GM23338 (cell line): ENCODE measurements at regions not wholly inside any gene's neighbourhood (a gene's known extent, or its start where the extent isn't known, plus 50 kb on each side); places are given as distances from the start of the nearest gene placed in this dataset.
A peak's percentile ranks its signal among the peaks of the same experiment; 100 is the strongest.

Experiments
- ATAC-seq: fragments of 200-7000 bp; cut with Tn5 transposase; 3 replicates; pipeline ENCODE4 v1.9.1; 2020
- DNase-seq: peaks from one replicate; pipeline ENCODE4 v3.0.0-alpha.2; 2015; ENCODE audit warnings: low spot score
- H2AFZ ChIP-seq: fragments of 200-600 bp; sonication (generic); 2 replicates; pipeline ENCODE4 v1.8.0; 2016; ENCODE audit warnings: antibody characterized with exemption, mild to moderate bottlenecking, moderate library complexity
- H3F3A ChIP-seq: fragments of 200-600 bp; sonication (generic); replicated peaks from 2 replicates; pipeline ENCODE4 v1.8.0; 2017; ENCODE audit warnings: antibody characterized with exemption, mixed run types, low read depth
- H3K27ac ChIP-seq: fragments of 200-600 bp; sonication (generic); 2 replicates; pipeline ENCODE4 v1.6.1; 2016; ENCODE audit warnings: low read depth
- H3K27me3 ChIP-seq: fragments of 200-600 bp; sonication (generic); 2 replicates; pipeline ENCODE4 v1.8.0; 2016; ENCODE audit warnings: mild to moderate bottlenecking, mixed run types, moderate library complexity; ENCODE audit not compliant: insufficient read depth
- H3K36me3 ChIP-seq: fragments of 200-600 bp; sonication (generic); 2 replicates; pipeline ENCODE4 v1.8.0; 2016; ENCODE audit warnings: mild to moderate bottlenecking; ENCODE audit not compliant: insufficient read depth
- H3K4me1 ChIP-seq: fragments of 200-600 bp; sonication (generic); 2 replicates; pipeline ENCODE4 v1.8.0; 2016; ENCODE audit warnings: mild to moderate bottlenecking, moderate library complexity; ENCODE audit not compliant: insufficient read depth
- H3K4me2 ChIP-seq: fragments of 200-600 bp; sonication (generic); 2 replicates; pipeline ENCODE4 v1.7.1; 2017; ENCODE audit warnings: mixed run types
- H3K4me3 ChIP-seq: fragments of 200-600 bp; sonication (generic); 2 replicates; pipeline ENCODE4 v1.6.1; 2016; ENCODE audit warnings: mixed run types
- H3K79me2 ChIP-seq: fragments of 200-600 bp; sonication (generic); replicated peaks from 2 replicates; pipeline ENCODE4 v1.8.0; 2017; ENCODE audit warnings: mild to moderate bottlenecking; ENCODE audit not compliant: insufficient read depth
- H3K9me2 ChIP-seq: fragments of 200-600 bp; sonication (generic); 2 replicates; pipeline ENCODE4 v1.8.0; 2017; ENCODE audit not compliant: insufficient read depth
- H4K20me1 ChIP-seq: fragments of 200-600 bp; sonication (generic); replicated peaks from 2 replicates; pipeline ENCODE4 v1.8.0; 2017; ENCODE audit warnings: mild to moderate bottlenecking; ENCODE audit not compliant: insufficient read depth
- H3K27ac Mint-ChIP-seq: 2 replicates; pipeline ENCODE4 v1.8.0; 2020; ENCODE audit warnings: inconsistent platforms, mild to moderate bottlenecking, moderate library complexity, mixed read lengths
- H3K27me3 Mint-ChIP-seq: 3 replicates; pipeline ENCODE4 v1.8.0; 2022; ENCODE audit warnings: low read depth, mild to moderate bottlenecking, moderate library complexity, mixed read lengths, inconsistent platforms; ENCODE audit not compliant: insufficient read depth, poor library complexity
- H3K36me3 Mint-ChIP-seq: 3 replicates; pipeline ENCODE4 v1.8.0; 2021; ENCODE audit warnings: low read depth, mild to moderate bottlenecking, inconsistent platforms, moderate library complexity, mixed read lengths
- H3K4me1 Mint-ChIP-seq: 3 replicates; pipeline ENCODE4 v1.8.0; 2020; ENCODE audit warnings: mild to moderate bottlenecking, inconsistent platforms, mixed read lengths
- H3K4me3 Mint-ChIP-seq: 3 replicates; pipeline ENCODE4 v1.8.0; 2021; ENCODE audit warnings: moderate library complexity, mild to moderate bottlenecking, inconsistent platforms, mixed read lengths
- H3K9me3 Mint-ChIP-seq: 3 replicates; pipeline ENCODE4 v1.8.0; 2020; ENCODE audit warnings: moderate library complexity, mild to moderate bottlenecking, inconsistent platforms, mixed read lengths
- EZH2 ChIP-seq: fragments of 200-600 bp; sonication (generic); IDR thresholded peaks from one replicate; pipeline ENCODE4 v1.8.0; 2017; ENCODE audit warnings: antibody characterized with exemption, mild to moderate bottlenecking, low read depth; ENCODE audit not compliant: unreplicated experiment
- EZH2phosphoT487 ChIP-seq: fragments of 200-600 bp; sonication (generic); IDR thresholded peaks from one replicate; pipeline ENCODE4 v1.8.1; 2018; ENCODE audit warnings: antibody characterized with exemption; ENCODE audit not compliant: unreplicated experiment
- JUNB ChIP-seq: IDR thresholded peaks from one replicate; pipeline ENCODE4 v1.6.1; 2016; ENCODE audit warnings: antibody characterized with exemption; ENCODE audit not compliant: unreplicated experiment
- NANOG ChIP-seq: IDR thresholded peaks from 2 replicates; pipeline ENCODE4 v1.6.1; 2016; ENCODE audit warnings: antibody characterized with exemption, borderline replicate concordance
- POLR2AphosphoS5 ChIP-seq: IDR thresholded peaks from 2 replicates; pipeline ENCODE4 v1.6.1; 2016; ENCODE audit warnings: antibody characterized with exemption, low read depth
- STAT1 ChIP-seq: IDR thresholded peaks from one replicate; pipeline ENCODE4 v1.6.1; 2016; ENCODE audit warnings: antibody characterized with exemption; ENCODE audit not compliant: unreplicated experiment
- ZNF331 ChIP-seq: fragments of 250-450 bp; sonication (Bioruptor Pico); IDR thresholded peaks from 2 replicates; pipeline ENCODE4 v1.5.0; 2020; ENCODE audit warnings: low read depth, mild to moderate bottlenecking, moderate library complexity
- TF ChIP-seq, protein P1 (sequence below), 2 experiments: fragments of 200-600 bp in 1 of 2; sonication (generic) in 1 of 2; conservative IDR thresholded peaks; 2 replicates each; pipeline versions ENCODE4 v1.5.1 to v1.6.1; 2016 to 2017; ENCODE audit warnings: antibody characterized with exemption in 2 of 2, low read depth in 2 of 2, mild to moderate bottlenecking in 2 of 2, moderate library complexity in 1 of 2
- TF ChIP-seq, protein P2 (sequence below): fragments of 250-450 bp; sonication (Bioruptor Pico); IDR thresholded peaks from 2 replicates; pipeline ENCODE4 v1.5.0; 2020; ENCODE audit warnings: mild to moderate bottlenecking, moderate library complexity
- TF ChIP-seq, protein P3 (sequence below): IDR thresholded peaks from one replicate; pipeline ENCODE4 v1.6.1; 2018; ENCODE audit warnings: antibody characterized with exemption; ENCODE audit not compliant: unreplicated experiment

DNA sequence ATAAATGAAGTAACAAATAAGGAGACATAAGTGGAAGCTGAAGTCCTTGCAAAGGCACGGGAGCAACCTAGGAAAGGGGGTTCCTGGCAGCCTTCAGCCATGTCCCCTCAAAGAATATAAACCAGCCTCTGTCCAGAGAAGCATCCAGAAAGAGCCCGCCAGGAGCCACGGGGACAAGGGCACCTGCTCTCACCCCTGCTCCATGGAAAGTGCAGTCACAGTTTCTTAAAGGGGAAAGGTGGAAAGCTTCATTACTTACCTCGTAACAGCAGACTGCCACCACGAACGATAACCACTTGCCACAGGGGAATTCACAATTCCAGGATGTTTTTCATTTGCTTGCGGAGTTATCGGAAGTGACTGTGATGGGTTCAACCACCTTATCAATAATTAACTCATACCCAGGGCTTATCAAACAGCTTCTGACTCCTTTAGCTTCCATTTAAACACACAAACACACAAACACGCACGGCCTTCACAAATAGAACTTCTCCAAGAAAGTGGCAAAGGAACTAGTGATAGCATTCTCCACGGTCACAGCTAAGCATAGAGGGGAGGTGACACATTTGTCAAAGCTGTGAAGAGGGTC is 134.2 kb upstream of the IGF1R start:
- TF ChIP-seq EZH2: no peak
- no peak for TF ChIP-seq EZH2phosphoT487
- no peak for TF ChIP-seq NANOG
- TF ChIP-seq JUNB: no peak
- TF ChIP-seq ZNF331 (CRISPR knock-in tag): no peak
- no peak for TF ChIP-seq POLR2AphosphoS5
- TF ChIP-seq STAT1: no peak
- Mint-ChIP-seq H3K27ac (no peak overlapping the region), H3K27me3 (no peaks in the 10 kb centered on the region), H3K4me3 (no peak overlapping the region), H3K36me3 (no peaks in the 10 kb centered on the region), H3K4me1 (peaks cover under 1% of the 10 kb centered on the region; the same call in 2 of the 3 replicates), H3K9me3 (no peaks in the 10 kb centered on the region)
- no peaks in the 10 kb centered on the region for H4K20me1 ChIP-seq
- H3K36me3 ChIP-seq: no peaks in the 10 kb centered on the region
- no peak overlapping the region for H3K27ac ChIP-seq
- no peak for DNase-seq
- H3K4me3 ChIP-seq: no peak overlapping the region
- no peaks in the 10 kb centered on the region for H3K4me1 ChIP-seq
- no peaks in the 10 kb centered on the region for H3K9me2 ChIP-seq
- H3K4me2 ChIP-seq: no peak overlapping the region
- H3K79me2 ChIP-seq: no peaks in the 10 kb centered on the region
- no peaks in the 10 kb centered on the region for H3K27me3 ChIP-seq
- no peak overlapping the region for H2AFZ ChIP-seq
- H3F3A ChIP-seq: no peaks in the 10 kb centered on the region
- ATAC-seq: no peak

DNA sequence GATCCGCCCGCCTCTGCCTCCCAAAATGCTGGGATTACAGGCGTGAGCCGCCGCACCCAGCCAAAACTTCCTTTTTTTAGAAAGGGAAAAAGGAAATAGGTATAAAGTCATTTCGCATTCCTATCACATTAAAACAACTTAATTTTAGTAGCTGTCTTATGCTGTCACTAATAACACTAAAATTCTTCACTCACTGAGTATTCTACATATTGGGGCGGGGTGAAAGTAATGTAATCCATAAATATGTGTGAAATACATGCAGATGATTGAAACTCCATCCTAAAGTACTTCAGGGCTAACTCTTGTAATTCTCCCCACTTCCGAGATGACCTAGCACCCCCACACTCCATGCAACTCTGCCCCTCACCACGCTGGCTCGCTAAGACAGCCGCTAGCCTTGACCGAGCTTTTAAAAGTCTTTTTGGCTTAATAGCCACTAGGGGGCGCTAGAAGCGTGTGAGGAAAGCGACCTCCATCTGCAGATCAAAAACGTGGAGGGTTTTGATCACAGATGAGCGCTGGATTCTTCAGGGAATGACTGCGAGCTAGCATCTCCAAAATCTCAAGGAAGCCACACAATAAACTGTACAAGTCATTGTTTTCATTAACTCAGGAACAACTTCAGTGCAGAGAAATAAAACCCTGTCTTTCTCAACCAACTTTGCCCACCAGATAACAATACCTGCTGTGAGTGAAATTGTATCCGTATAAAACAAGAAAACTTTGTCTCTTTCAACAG is 129.3 kb upstream of the IGF1R start:
- H3K36me3 Mint-ChIP-seq: no peaks in the 10 kb centered on the region
- H3K27me3 ChIP-seq: no peaks in the 10 kb centered on the region
- DNase-seq (peak; percentile 94), ATAC-seq (peak; percentile 91)
- H3K79me2 ChIP-seq: no peaks in the 10 kb centered on the region
- H3K27ac ChIP-seq: no peak overlapping the region
- no peaks in the 10 kb centered on the region for H3K4me1 ChIP-seq
- H3K4me3 ChIP-seq: no peak overlapping the region
- no peaks in the 10 kb centered on the region for H3K9me3 Mint-ChIP-seq
- H3K4me3 Mint-ChIP-seq: no peak overlapping the region
- H3K9me2 ChIP-seq: no peaks in the 10 kb centered on the region
- peaks cover 8% of the 10 kb centered on the region; the same call in 2 of the 3 replicates for H3K4me1 Mint-ChIP-seq
- no peak overlapping the region for H2AFZ ChIP-seq
- no peaks in the 10 kb centered on the region for H3F3A ChIP-seq
- H3K27ac Mint-ChIP-seq: no peak overlapping the region
- peak overlapping the region; percentile 17; the same call in 1 of the 2 replicates for H3K4me2 ChIP-seq
- no peaks in the 10 kb centered on the region for H3K36me3 ChIP-seq
- H4K20me1 ChIP-seq: no peaks in the 10 kb centered on the region
- peaks cover 2% of the 10 kb centered on the region for H3K27me3 Mint-ChIP-seq
- TF ChIP-seq, protein P1, sequence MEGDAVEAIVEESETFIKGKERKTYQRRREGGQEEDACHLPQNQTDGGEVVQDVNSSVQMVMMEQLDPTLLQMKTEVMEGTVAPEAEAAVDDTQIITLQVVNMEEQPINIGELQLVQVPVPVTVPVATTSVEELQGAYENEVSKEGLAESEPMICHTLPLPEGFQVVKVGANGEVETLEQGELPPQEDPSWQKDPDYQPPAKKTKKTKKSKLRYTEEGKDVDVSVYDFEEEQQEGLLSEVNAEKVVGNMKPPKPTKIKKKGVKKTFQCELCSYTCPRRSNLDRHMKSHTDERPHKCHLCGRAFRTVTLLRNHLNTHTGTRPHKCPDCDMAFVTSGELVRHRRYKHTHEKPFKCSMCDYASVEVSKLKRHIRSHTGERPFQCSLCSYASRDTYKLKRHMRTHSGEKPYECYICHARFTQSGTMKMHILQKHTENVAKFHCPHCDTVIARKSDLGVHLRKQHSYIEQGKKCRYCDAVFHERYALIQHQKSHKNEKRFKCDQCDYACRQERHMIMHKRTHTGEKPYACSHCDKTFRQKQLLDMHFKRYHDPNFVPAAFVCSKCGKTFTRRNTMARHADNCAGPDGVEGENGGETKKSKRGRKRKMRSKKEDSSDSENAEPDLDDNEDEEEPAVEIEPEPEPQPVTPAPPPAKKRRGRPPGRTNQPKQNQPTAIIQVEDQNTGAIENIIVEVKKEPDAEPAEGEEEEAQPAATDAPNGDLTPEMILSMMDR (conservative IDR thresholded peaks at IDR 0.05; ENCODE audit: low read depth in 2 of 2): peak; percentile 72 to 77
- TF ChIP-seq, protein P2, sequence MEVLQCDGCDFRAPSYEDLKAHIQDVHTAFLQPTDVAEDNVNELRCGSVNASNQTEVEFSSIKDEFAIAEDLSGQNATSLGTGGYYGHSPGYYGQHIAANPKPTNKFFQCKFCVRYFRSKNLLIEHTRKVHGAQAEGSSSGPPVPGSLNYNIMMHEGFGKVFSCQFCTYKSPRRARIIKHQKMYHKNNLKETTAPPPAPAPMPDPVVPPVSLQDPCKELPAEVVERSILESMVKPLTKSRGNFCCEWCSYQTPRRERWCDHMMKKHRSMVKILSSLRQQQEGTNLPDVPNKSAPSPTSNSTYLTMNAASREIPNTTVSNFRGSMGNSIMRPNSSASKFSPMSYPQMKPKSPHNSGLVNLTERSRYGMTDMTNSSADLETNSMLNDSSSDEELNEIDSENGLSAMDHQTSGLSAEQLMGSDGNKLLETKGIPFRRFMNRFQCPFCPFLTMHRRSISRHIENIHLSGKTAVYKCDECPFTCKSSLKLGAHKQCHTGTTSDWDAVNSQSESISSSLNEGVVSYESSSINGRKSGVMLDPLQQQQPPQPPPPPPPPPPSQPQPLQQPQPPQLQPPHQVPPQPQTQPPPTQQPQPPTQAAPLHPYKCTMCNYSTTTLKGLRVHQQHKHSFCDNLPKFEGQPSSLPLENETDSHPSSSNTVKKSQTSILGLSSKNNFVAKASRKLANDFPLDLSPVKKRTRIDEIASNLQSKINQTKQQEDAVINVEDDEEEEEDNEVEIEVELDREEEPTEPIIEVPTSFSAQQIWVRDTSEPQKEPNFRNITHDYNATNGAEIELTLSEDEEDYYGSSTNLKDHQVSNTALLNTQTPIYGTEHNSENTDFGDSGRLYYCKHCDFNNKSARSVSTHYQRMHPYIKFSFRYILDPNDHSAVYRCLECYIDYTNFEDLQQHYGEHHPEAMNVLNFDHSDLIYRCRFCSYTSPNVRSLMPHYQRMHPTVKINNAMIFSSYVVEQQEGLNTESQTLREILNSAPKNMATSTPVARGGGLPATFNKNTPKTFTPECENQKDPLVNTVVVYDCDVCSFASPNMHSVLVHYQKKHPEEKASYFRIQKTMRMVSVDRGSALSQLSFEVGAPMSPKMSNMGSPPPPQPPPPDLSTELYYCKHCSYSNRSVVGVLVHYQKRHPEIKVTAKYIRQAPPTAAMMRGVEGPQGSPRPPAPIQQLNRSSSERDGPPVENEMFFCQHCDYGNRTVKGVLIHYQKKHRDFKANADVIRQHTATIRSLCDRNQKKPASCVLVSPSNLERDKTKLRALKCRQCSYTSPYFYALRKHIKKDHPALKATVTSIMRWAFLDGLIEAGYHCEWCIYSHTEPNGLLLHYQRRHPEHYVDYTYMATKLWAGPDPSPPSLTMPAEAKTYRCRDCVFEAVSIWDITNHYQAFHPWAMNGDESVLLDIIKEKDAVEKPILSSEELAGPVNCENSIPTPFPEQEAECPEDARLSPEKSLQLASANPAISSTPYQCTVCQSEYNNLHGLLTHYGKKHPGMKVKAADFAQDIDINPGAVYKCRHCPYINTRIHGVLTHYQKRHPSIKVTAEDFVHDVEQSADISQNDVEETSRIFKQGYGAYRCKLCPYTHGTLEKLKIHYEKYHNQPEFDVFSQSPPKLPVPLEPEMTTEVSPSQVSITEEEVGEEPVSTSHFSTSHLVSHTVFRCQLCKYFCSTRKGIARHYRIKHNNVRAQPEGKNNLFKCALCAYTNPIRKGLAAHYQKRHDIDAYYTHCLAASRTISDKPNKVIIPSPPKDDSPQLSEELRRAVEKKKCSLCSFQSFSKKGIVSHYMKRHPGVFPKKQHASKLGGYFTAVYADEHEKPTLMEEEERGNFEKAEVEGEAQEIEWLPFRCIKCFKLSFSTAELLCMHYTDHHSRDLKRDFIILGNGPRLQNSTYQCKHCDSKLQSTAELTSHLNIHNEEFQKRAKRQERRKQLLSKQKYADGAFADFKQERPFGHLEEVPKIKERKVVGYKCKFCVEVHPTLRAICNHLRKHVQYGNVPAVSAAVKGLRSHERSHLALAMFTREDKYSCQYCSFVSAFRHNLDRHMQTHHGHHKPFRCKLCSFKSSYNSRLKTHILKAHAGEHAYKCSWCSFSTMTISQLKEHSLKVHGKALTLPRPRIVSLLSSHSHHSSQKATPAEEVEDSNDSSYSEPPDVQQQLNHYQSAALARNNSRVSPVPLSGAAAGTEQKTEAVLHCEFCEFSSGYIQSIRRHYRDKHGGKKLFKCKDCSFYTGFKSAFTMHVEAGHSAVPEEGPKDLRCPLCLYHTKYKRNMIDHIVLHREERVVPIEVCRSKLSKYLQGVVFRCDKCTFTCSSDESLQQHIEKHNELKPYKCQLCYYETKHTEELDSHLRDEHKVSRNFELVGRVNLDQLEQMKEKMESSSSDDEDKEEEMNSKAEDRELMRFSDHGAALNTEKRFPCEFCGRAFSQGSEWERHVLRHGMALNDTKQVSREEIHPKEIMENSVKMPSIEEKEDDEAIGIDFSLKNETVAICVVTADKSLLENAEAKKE (CRISPR knock-in tag): no peak
- TF ChIP-seq, protein P3, sequence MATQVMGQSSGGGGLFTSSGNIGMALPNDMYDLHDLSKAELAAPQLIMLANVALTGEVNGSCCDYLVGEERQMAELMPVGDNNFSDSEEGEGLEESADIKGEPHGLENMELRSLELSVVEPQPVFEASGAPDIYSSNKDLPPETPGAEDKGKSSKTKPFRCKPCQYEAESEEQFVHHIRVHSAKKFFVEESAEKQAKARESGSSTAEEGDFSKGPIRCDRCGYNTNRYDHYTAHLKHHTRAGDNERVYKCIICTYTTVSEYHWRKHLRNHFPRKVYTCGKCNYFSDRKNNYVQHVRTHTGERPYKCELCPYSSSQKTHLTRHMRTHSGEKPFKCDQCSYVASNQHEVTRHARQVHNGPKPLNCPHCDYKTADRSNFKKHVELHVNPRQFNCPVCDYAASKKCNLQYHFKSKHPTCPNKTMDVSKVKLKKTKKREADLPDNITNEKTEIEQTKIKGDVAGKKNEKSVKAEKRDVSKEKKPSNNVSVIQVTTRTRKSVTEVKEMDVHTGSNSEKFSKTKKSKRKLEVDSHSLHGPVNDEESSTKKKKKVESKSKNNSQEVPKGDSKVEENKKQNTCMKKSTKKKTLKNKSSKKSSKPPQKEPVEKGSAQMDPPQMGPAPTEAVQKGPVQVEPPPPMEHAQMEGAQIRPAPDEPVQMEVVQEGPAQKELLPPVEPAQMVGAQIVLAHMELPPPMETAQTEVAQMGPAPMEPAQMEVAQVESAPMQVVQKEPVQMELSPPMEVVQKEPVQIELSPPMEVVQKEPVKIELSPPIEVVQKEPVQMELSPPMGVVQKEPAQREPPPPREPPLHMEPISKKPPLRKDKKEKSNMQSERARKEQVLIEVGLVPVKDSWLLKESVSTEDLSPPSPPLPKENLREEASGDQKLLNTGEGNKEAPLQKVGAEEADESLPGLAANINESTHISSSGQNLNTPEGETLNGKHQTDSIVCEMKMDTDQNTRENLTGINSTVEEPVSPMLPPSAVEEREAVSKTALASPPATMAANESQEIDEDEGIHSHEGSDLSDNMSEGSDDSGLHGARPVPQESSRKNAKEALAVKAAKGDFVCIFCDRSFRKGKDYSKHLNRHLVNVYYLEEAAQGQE: no peak
